ENCODE measurements at regions not wholly inside any gene's neighbourhood (a gene's known extent, or its start where the extent isn't known, plus 50 kb on each side); places are given as distances from the start of the nearest gene placed in this dataset.

GRCh38 chr10:118467200-118467599 lies 125.1 kb upstream of the FAM204A start:
- no peak for TF ChIP-seq CTCF (IDR thresholded peaks at IDR 0.05)
- no peak for TF ChIP-seq POLR2A (IDR thresholded peaks at IDR 0.05)

All from adrenal gland (tissue), 5 donors.